OCI-M1 (cell line): ENCODE measurements at regions not wholly inside any gene's neighbourhood (a gene's known extent, or its start where the extent isn't known, plus 50 kb on each side); places are given as distances from the start of the nearest gene placed in this dataset.
"Not testable (repeated sequence)": the region's sequence is repeated elsewhere in the genome, so short reads cannot be mapped to it uniquely, and the experiment has no call there.

ENCODE experiments used
- DNase-seq: peaks from one replicate; lab custom pipeline; 2025; lab: John Stamatoyannopoulos, UW

DNA sequence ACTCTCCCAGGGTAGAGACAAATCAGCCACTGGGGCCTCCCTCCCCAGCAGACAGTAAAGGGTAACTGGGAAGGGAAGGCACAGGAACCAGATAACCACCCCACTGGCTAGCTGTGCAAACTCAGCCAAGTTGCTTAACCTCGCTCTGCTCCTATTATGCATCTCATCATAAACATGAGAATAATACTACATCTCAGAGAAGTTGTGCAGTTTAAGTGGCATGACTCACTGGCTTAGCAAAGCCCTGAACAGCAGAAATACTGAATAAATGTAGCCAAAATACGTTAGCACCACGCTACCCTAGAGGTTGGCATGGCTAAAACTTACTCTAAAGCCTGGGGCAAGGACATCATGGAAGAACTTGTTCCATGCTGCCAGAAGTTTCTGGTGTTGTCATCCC, 128.1 kb upstream of the ANK3 start:
- DNase-seq, result no peak

DNA sequence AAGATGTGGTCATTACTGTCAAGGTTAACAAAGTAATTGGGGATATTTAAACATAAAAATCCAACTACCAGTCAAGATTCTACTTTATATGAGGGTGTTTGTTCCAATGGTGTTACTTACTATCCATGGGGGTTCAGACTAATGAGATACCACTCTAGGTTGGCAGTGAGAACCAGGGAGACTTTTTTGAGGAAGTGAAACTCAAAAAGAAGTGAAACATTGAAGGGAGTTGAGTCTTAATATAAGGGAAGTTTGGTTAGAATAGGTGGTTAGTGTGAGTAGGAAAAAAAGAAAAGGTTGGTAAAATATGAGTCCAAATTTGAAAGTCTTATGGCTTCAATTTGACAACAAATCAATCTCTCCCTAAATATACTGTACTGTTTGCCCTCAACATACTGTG, 123.6 kb upstream of the ANK3 start:
- DNase-seq, result no peak

DNA sequence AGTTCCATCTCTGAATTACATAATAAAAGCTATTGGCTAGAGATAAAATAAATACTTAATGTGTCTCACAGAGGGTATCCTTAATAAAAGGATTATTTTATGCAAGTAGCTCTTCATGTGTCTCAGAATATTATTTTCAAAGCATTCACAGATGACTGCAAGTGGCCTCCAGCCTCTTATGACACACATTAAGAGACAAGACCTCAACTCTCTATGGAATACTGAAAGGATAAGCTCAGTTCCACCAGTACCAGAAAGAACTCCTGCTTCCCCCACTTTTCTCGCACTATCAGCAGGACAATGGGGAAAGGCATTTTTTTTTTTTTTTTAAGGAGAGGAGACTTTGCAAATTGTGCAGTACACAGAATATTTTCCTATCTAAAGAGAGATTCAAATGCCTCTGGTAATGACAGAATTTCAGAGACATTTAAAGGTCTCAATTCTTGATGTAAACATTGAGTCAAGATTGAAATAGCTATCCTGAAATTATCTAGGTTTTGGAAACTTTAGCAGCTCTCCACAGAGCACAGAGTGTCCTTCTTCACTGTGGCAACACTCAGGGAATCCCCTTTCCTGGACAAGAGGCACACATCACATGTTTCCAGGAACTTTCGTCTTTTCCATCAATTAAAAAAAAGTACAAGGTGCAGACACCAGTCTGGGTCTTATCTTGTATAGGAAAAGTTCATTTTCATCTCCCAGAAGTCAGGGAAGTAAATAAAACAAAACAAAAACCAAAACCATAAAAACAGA, 122.0 kb upstream of the ANK3 start:
- DNase-seq, result no peak

DNA sequence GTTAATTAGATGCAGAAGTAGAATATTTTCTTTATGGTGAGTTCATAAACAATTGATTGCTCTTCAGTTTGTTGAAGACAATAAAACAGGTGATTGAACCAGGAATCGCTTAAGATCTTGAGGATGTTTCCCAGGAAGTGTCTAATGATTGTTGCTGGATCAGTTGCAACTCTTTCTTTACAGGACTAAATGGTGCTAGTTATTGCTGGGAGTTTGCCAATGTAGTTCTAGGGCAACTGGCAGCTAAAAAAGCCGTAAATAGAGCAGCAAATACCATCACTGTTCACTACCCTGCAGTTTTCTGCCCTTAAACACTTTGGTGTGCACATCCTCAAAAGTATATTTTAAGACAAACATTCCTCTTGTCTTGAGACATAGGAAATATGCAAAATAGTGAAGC, 119.2 kb upstream of the ANK3 start:
- DNase-seq, result no peak

DNA sequence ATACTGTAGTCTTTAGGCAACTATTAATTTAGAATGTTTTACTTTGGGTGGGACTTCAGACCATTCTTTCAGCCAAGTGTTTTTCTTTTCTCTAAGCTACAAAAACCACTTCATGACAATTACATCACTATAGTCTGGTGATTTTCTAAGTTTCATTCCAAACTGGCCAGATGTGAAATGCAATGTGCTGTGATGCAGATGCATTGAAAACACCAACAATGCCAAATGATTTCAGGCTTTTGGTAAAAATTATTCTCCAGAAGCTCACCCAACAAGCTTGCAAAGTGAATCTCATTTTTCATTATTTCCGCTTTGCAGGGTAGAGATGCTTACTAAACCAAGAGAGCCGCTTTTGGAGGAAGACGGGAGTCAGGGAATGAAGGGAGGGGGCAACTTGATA, 118.4 kb upstream of the ANK3 start:
- no peak for DNase-seq

DNA sequence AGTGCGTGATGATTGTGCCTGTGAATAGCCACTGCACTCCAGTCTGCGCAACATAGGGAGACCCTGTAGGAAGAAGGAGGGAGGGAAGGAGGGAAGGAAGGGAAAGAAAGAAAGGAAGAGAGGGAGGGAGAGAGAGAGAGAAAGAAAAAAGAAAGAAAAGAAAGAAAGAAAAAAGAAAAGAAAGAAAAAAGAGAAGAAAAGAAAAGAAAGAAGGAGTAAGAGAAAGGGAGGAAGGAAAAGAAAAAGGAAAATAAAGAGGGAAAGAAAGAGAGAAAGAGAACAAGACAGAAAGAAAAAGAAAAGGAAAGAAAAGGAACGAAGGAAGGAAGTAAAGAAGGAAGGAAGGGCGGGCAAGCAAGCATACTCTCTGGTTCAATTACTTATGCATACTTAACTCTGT, 112.9 kb upstream of the ANK3 start:
- DNase-seq, result no peak

DNA sequence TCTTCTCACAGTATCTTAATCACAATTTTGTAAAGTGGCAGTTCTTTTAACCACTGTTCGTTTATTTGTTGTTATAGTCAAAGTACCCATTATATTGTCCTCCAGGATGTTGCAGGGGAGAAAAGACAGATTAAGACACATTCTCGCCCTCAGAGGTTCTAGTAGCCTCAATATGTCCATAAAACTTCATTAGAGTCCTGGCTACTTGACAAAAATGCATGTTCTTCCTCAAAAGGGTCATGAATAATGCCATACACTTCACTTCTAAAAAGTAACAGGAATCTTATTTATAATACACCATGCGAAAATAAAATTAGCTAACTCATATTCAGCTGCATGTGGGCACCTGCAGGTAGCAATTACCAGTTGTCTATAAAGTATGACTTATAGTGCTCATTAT, 109.3 kb upstream of the ANK3 start:
- no peak for DNase-seq

DNA sequence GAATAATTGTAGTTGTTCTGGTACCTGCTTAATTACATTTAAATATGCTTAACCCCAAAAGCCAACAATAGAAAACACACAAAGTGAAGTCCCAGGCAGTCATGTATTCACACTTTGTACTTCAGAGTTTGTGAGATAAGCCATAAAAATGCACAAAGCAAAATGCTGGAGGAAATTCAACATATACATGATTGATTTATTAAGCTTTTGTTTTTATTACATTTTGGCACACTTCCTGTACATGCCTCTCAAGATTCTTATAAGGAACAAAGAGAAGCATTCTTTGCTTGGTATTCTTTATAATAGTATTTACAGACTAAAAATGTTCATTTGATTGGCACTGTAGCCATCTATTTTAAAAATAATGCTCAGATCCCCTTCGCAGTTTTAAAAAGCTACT, 107.7 kb upstream of the ANK3 start:
- DNase-seq, result no peak

DNA sequence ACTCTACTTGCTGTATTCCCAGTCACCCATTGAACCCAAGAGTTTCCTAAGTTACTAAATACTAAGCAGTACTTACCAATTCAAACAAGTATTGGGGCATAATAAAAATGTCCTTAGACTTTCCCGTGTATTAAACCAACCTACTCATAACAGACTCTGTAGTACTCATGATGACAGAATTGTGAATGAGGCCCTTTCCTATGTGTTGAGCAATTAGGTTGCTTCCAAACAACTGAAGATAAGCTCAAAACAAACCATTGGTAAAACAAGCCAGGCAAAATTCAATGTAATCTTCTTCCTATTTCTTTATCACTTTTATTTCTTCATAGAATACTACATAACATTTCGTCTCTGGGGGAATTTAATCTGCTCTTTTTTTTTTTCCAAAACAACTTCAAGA, 106.5 kb upstream of the ANK3 start:
- peak; percentile 23 for DNase-seq

DNA sequence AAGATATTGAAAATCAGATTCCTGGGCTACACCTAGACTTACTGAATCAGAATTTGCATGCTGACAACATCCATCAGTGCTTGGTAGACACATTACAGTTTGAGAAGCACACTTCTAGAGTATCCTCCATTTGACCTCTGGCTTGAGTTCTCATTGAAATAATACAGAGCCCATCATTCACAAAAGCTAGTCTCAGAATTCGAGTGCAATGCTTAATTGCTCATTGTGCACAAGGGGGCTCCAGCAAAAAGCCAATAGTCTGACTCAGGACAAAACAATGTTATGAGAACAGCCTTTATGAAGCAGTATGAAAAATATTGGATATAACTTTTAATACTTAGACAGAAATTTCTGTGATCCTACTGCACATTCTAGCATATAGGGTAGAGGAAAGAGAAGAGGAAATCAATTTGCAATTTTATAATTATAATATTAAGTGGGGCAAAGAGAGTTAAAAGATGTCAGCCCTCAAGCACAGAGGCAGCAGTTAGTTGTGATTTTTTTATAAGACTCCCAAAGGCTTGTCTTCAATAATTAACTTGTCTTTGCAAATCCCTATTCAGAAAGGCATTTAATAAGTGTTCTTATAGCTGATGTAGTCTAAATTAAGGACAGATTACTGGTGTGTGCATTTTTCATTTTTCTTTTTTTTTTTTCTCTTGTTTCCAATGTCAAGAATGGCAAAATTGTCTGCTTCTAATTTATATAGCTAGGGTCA, 105.8 kb upstream of the ANK3 start:
- no peak for DNase-seq

DNA sequence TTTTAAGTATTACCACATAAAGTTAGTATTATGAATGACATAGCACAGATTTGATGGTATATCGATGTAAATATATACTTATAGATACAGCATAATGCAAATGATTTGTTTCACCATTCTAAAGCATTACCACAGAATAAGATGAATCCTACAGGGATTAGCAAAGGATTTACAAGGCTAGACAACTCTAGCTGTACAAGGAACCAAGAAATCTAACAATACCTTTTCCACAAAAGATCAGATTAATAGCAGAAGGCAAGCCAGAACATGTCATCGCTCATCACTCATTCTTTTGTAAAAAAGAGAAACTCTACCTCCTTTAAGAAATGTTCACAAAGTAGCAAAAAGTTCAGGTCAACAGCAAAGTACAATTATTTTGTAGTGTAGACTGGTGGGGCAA, 105.1 kb upstream of the ANK3 start:
- DNase-seq, result no peak

DNA sequence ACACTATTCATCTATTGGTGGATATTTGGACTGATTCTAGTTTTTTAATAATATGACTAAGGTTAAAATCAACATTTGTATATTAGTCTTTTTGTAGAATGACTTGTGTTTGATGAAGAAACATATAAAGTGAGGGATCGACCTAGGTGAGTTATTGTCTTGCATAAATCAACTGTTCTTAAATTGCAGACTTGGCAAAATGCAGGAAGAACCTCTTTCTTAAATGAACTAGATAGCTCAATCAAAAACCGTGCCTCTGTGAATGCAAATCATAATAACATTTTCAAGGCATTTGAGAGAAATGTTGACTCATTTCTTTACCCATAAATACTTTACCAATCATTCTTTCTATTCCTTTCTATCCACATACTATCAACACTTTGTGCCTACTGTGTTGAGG, 101.5 kb upstream of the ANK3 start:
- no peak for DNase-seq

DNA sequence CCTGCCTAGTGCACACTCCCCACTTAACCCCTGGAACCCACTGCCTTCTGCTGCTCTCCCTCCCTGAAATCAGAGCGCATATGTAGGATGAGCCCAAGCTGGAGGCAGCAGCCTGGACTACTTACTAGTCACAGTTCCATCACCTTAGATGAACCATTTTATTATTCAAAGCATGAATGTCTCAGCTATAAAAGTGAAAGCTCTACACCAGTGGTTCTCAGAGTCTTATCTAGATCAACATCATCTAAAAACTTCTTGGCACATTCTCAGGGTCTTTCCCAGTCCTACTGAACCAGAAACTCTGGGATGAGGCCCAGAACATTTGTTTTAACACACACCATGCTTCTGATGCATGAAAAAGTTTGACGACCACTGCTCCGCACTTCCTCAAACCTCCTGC, 100.3 kb upstream of the ANK3 start:
- no peak for DNase-seq

DNA sequence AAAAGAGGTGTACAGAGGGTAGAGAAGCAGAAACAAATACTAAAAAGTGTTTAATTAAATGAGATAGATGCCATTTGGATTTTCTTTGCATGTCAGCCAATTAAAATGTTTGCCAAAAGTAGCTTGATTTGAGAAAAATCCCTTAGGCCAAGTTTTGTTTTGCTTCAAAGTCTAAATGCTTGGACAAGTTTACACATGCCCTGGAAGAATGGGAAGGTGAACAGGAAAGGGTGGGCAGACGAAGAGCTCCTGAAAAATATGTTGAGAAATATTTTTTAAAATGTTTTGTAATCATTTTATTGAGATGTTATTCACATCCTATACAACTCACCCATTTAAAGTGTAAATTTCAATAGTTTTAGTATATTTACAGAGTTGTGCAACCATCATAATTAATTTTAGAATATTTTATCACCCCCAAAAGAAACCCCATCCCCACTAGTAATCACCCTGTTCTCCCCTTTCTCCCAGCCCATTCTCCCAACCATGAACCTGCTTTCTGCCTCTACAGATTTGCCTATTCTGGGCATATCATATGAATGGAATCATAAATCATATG, 98.5 kb upstream of the ANK3 start:
- no peak for DNase-seq

DNA sequence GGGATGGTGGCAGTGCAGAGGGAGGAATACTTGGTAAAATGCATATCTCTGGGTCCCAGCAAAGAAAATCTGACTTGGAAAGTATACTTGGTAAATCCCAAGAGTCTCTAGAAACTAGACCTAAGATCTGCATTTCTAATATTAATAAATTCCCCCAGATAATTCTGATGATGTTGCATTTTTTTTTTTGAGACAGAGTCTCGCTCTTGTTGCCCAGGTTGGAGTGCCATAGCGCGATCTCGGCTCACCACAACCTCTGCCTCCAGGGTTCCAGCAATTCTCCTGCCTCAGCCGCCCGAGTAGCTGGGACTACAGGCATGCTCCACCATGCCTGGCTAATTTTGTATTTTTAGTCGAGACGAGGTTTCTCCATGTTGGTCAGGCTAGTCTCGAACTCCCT, 97.9 kb upstream of the ANK3 start:
- no peak for DNase-seq

DNA sequence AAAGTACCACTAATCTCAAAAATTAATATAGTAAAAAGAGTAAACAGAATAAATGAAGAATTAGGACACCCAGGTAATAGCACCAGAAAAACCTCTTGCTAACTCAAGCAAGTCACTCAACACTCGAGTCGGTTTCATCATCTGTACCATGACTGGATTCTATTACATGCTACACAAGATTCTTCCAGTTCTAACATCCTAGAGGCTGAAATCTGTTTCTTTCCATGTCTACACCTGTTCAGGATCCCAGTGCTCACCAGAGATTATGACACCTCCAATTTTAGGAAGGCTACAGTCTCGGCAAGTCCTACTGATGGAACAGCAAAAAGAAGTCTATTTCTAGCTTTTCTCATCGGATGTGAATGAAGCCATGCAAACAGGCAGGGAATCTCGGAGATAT, 95.3 kb upstream of the ANK3 start:
- DNase-seq, result no peak

DNA sequence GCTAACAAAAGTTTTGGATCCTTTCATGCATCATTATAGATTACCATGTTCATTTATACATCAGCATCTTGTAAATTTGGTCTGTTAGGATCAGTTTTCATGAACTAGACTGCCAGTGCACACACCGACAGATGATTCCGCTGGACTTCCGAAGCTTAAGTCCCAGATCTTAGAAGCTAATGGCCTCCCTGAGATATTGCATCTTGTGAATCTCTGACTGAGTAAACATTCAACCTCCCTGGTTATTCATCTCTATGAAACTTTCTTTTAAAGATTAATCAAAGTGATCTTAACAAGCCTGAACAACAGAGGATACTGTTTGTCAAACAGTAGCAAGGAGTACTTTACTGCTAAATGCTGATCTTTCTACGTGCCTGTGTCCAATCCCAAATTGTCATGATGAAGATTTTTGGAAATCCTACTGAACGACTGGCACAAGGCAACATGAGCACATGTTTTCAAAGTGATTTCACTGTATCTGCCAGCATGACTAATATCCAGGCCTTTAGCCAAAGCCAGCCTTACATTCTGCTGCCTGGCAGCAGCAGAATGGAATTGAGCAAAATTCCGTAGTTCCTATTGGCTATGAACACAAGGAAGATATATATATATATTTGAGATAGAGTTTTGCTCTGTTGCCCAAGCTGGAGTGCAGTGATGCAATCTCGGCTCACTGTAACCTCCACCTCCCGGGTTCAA, 91.3 kb upstream of the ANK3 start:
- no peak for DNase-seq

DNA sequence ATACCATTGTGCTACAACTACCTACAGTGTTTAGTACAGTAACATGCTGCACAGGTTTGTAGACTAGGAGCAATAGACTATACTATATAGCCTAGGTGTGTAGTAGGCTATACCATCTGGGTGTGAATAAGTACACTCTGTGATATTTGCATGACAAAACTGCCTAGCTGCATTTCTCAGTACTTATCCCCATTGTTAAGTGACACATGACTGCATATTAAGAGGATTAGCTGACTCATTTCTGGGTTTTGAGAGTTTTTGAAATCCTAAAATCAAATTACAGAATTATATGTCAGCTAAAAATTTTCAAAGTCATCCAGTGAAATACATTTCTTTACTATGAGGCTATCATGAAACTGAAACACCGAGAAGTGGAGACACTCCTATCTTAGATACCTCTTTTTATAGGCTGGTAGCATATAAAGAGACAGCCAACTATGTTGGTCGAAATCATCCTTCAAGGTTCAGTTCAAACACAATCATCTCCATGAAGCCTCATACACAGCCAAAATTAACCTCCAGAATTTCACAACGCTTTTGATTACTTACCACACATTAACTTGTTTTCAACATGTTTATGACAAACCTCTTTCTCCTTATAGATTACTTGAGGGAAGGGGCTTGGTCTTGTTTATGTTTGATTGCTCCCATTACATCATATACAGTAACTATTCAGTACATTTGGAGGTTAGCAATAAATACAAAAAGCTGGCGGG, 89.8 kb upstream of the ANK3 start:
- DNase-seq, result no peak

DNA sequence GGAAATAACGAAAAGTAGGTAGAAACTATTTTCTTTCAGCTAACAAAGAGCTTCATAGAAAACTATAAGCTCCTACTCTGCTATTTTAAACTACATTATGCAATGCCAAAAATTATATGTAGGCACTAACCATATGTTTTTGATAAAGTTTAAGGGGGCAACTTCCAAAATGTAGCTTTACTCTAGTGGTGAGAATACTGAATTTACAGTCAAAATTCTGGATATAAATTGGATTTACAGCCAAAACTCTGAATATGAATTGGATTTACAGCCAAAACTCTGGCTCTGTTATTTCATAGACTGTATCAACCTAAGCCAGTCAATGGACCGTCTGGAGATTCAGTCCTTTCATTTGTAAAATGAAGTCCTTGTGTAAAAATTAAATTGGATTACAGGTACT, 86.8 kb upstream of the ANK3 start:
- DNase-seq, result no peak

DNA sequence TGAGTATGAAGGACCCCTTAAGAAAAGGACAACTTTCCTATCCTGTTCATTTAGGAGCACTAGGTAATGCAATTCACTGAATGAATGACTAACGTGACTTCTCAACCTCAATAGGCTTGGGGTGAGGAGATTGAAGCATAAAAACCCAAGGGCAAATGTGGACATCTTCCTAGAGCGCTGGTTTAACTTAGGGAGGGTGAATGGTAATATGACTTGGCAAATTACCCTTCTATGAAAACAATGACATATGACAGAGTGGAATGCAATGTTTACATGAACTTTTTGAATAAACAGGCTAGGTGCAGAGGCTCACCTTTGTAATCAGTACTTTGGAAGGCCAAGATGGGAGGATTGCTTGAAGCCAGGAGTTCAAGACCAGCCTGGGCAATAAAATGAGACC, 83.9 kb upstream of the ANK3 start:
- DNase-seq, result no peak

DNA sequence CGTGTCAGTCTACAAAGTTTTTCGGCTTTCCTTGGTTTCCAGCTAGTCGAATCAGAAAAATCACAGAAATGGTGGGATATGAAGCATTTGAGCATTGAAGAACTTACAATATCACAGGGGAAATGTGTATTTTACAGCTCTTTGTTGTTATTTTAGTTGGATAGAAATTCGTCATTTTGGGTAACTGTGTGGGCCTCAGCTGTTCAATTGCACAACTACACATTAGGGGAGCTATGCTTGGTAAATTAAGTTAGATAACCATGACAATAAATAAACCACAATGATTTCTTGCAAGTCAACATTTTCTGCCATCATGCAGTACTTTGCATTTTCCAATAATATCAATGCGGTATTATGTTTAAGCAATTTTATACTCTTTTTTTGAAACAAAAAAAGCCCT, 80.4 kb upstream of the ANK3 start:
- no peak for DNase-seq

DNA sequence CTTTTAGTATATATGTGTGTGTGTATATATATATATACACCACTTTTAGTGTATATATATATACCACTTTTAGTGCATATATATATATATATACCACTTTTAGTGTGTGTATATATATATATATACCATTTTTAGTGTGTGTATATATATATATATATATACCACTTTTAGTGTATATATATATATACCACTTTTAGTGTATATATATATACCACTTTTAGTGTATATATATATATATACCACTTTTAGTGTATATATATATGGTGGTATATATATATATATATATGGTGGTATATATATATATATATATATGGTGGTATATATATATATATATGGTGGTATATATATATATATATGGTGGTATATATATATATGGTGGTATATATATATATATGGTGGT, 79.5 kb upstream of the ANK3 start:
- not testable (repeated sequence) for DNase-seq

DNA sequence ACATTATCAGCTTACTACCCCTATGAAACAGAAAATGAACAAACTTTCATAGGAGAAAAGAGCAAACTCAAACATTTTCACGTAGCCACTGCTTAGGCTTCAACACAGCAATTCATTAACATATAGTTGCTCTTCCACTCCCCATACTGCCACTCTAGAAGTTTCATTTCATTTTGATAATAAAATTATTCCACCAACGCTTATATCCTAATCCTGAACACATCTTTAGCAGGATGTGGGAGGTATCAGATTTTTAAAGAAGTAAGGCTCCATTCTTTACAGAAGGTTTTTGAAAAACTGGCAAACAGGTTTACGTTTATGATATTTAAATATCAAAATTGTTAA, 77.5 kb upstream of the ANK3 start:
- DNase-seq, result no peak
